Mesenchymal stem cell (in vitro differentiated cells and primary cell): ENCODE measurements at regions not wholly inside any gene's neighbourhood (a gene's known extent, or its start where the extent isn't known, plus 50 kb on each side); places are given as distances from the start of the nearest gene placed in this dataset.

Experiments used
- DNase-seq: peaks from one replicate; pipeline ENCODE4 v3.0.0-alpha.2; 2013
- H2AFZ ChIP-seq: one replicate; pipeline ENCODE4 v1.6.1; 2013; ENCODE audit warnings: low read depth, mild to moderate bottlenecking, control low read depth, inconsistent platforms, low read length, moderate library complexity
- H2AK5ac ChIP-seq: 2 replicates; pipeline ENCODE4 v1.6.1; 2013; ENCODE audit warnings: low read length, moderate library complexity, mild to moderate bottlenecking, inconsistent platforms; ENCODE audit not compliant: severe bottlenecking
- H2BK120ac ChIP-seq: one replicate; pipeline ENCODE4 v1.6.1; 2013; ENCODE audit warnings: low read depth, mild to moderate bottlenecking, inconsistent platforms, low read length, moderate library complexity
- H2BK12ac ChIP-seq, 2 experiments: one replicate each; pipeline ENCODE4 v1.6.1; 2013; ENCODE audit warnings: inconsistent platforms in 2 of 2, low read length in 2 of 2, mild to moderate bottlenecking in 2 of 2, moderate library complexity in 2 of 2, control low read depth in 1 of 2
- H2BK15ac ChIP-seq: one replicate; pipeline ENCODE4 v1.6.1; 2013; ENCODE audit warnings: mild to moderate bottlenecking, low read depth, inconsistent platforms; ENCODE audit not compliant: poor library complexity, severe bottlenecking
- H2BK5ac ChIP-seq: 2 replicates; pipeline ENCODE4 v1.6.1; 2013; ENCODE audit warnings: low read depth, mild to moderate bottlenecking, low read length, control low read depth, inconsistent platforms; ENCODE audit not compliant: poor library complexity, severe bottlenecking
- H3K14ac ChIP-seq, 2 experiments: one replicate each; pipeline ENCODE4 v1.6.1; 2013; ENCODE audit warnings: inconsistent platforms in 2 of 2, low read length in 2 of 2, control low read depth in 1 of 2, mild to moderate bottlenecking in 1 of 2, moderate library complexity in 1 of 2
- H3K18ac ChIP-seq, 2 experiments: one replicate each; pipeline ENCODE4 v1.6.1; 2013; ENCODE audit warnings: inconsistent platforms in 2 of 2, low read length in 2 of 2, control low read depth in 1 of 2, low read depth in 1 of 2, mild to moderate bottlenecking in 1 of 2
- H3K23ac ChIP-seq, 2 experiments: one replicate each; pipeline ENCODE4 v1.6.1; 2013; ENCODE audit warnings: inconsistent platforms in 2 of 2, low read length in 2 of 2, mild to moderate bottlenecking in 2 of 2, moderate library complexity in 2 of 2, control low read depth in 1 of 2
- H3K27ac ChIP-seq: 2 replicates; pipeline ENCODE4 v1.5.1; 2013; ENCODE audit warnings: mild to moderate bottlenecking, moderate library complexity, low read length, control low read depth, inconsistent platforms; ENCODE audit not compliant: poor library complexity, severe bottlenecking
- H3K27me3 ChIP-seq, 2 experiments: 2 replicates each; pipeline versions ENCODE4 v1.6.1 to v1.7.0; 2013; ENCODE audit warnings: low read length in 2 of 2, mild to moderate bottlenecking in 2 of 2, moderate library complexity in 2 of 2, control low read depth in 1 of 2, inconsistent platforms in 1 of 2; ENCODE audit not compliant: control insufficient read depth in 1 of 2, insufficient read depth in 1 of 2
- H3K36me3 ChIP-seq, 2 experiments: 2 replicates each; pipeline versions ENCODE4 v1.6.1 to v1.7.0; 2013; ENCODE audit warnings: low read length in 2 of 2, control low read depth in 1 of 2, inconsistent platforms in 1 of 2, low read depth in 1 of 2, mild to moderate bottlenecking in 1 of 2; ENCODE audit not compliant: insufficient read depth in 2 of 2, control insufficient read depth in 1 of 2
- H3K4ac ChIP-seq, 2 experiments: one replicate each; pipeline ENCODE4 v1.6.1; 2013; ENCODE audit warnings: inconsistent platforms in 2 of 2, low read length in 2 of 2, mild to moderate bottlenecking in 2 of 2, moderate library complexity in 2 of 2, control low read depth in 1 of 2, low read depth in 1 of 2
- H3K4me1 ChIP-seq: 2 replicates; pipeline ENCODE4 v1.6.1; 2013; ENCODE audit warnings: low read depth, low read length, control low read depth; ENCODE audit not compliant: control insufficient read depth, insufficient read depth
- H3K4me2 ChIP-seq: 2 replicates; pipeline ENCODE4 v1.6.1; 2013; ENCODE audit warnings: low read length, mild to moderate bottlenecking, inconsistent platforms; ENCODE audit not compliant: poor library complexity, severe bottlenecking
- H3K4me3 ChIP-seq, 2 experiments: 2 replicates each; pipeline versions ENCODE4 v1.5.1 to v1.7.0; 2013; ENCODE audit warnings: low read length in 2 of 2, mild to moderate bottlenecking in 2 of 2, control low read depth in 1 of 2, low read depth in 1 of 2; ENCODE audit not compliant: insufficient read depth in 1 of 2
- H3K79me1 ChIP-seq: replicated peaks from 2 replicates; pipeline ENCODE4 v1.6.1; 2013; ENCODE audit warnings: mild to moderate bottlenecking, control low read depth, low read length, inconsistent platforms; ENCODE audit not compliant: poor library complexity, severe bottlenecking
- H3K9ac ChIP-seq: 2 replicates; pipeline ENCODE4 v1.7.0; 2013; ENCODE audit warnings: mild to moderate bottlenecking, low read length, moderate library complexity
- H3K9me3 ChIP-seq: 2 replicates; pipeline ENCODE4 v1.7.0; 2013; ENCODE audit warnings: mild to moderate bottlenecking, low read length; ENCODE audit not compliant: control insufficient read depth
- H4K8ac ChIP-seq: one replicate; pipeline ENCODE4 v1.6.1; 2013; ENCODE audit warnings: inconsistent platforms, mild to moderate bottlenecking, low read length, moderate library complexity
- H4K91ac ChIP-seq: one replicate; pipeline ENCODE4 v1.6.1; 2013; ENCODE audit warnings: mild to moderate bottlenecking, low read length, inconsistent platforms
- WGBS: methylation state at CpG from one replicate; pipeline ENCODE4 v1.1.7; 2013; ENCODE audit warnings: mixed read lengths; 5-methylcytosine and 5-hydroxymethylcytosine counted together

GRCh38 chr21:39046236-39046916 is 136.9 kb downstream of the PSMG1 start:
- WGBS = 95% methylated on average over 9 of the region's 9 CpGs
- Histone ChIP-seq H3K36me3 (no peaks in the 10 kb centered on the region), H3K4me3 (no peak overlapping the region), H3K4me1 (no peaks in the 10 kb centered on the region), H3K4me2 (no peak overlapping the region), H4K8ac (no peak overlapping the region), H3K9ac (no peak overlapping the region), H3K9me3 (no peaks in the 10 kb centered on the region), H3K18ac (no peak overlapping the region), H2BK120ac (no peak overlapping the region), H3K23ac (no peak overlapping the region), H3K27ac (no peak overlapping the region), H3K27me3 (no peaks in the 10 kb centered on the region), H2BK5ac (no peak overlapping the region), H3K79me1 (no peaks in the 10 kb centered on the region), H2BK15ac (peak overlapping the region; percentile 4), H2AFZ (no peak overlapping the region), H4K91ac (no peak overlapping the region), H2BK12ac (no peak overlapping the region), H3K4ac (no peak overlapping the region), H3K14ac (no peak overlapping the region), H2AK5ac (no peak overlapping the region)
- no peak for DNase-seq

- Histone ChIP-seq H3K4me1 (no peaks in the 10 kb centered on the region), H2AFZ (no peak overlapping the region), H3K27me3 (no peaks in the 10 kb centered on the region), H3K4me3 (no peak overlapping the region), H3K23ac (no peak overlapping the region), H2AK5ac (no peak overlapping the region), H4K8ac (no peak overlapping the region), H3K36me3 (no peaks in the 10 kb centered on the region), H2BK5ac (no peak overlapping the region), H3K79me1 (no peaks in the 10 kb centered on the region), H3K4me2 (no peak overlapping the region), H3K4ac (no peak overlapping the region), H2BK15ac (no peak overlapping the region), H3K27ac (no peak overlapping the region), H3K14ac (no peak overlapping the region), H3K18ac (no peak overlapping the region), H4K91ac (peak overlapping the region; percentile 25), H2BK120ac (no peak overlapping the region), H3K9ac (no peak overlapping the region), H2BK12ac (peak overlapping the region in 1 of 2 experiments; percentile 66), H3K9me3 (no peaks in the 10 kb centered on the region)
- DNase-seq = no peak
- 100% methylated on average over 2 of the region's 4 CpGs for WGBS
These were observed 141.4 kb downstream of the PSMG1 start for GRCh38 chr21:39041816-39042215.

GRCh38 chr21:39040494-39041110 is 142.6 kb downstream of the PSMG1 start:
- Histone ChIP-seq H2AK5ac (no peak overlapping the region), H4K91ac (no peak overlapping the region), H3K4me2 (no peak overlapping the region), H2BK120ac (no peak overlapping the region), H2BK15ac (peak overlapping the region; percentile 18), H2BK5ac (no peak overlapping the region), H3K27ac (no peak overlapping the region), H3K36me3 (no peaks in the 10 kb centered on the region), H3K9ac (no peak overlapping the region), H3K4me1 (no peaks in the 10 kb centered on the region), H4K8ac (peak overlapping the region; percentile 88), H3K27me3 (no peaks in the 10 kb centered on the region), H3K14ac (no peak overlapping the region), H3K9me3 (no peaks in the 10 kb centered on the region), H2AFZ (no peak overlapping the region), H3K4me3 (no peak overlapping the region), H2BK12ac (peak overlapping the region; percentile 38 to 64), H3K18ac (peak overlapping the region in 1 of 2 experiments; percentile 58), H3K4ac (no peak overlapping the region), H3K79me1 (no peaks in the 10 kb centered on the region), H3K23ac (no peak overlapping the region)
- 72% methylated on average over 5 of the region's 5 CpGs for WGBS
- DNase-seq = no peak

- no peak overlapping the region for H2AK5ac ChIP-seq
- no peak overlapping the region for H3K18ac ChIP-seq
- no peak overlapping the region for H2BK15ac ChIP-seq
- H3K14ac ChIP-seq = no peak overlapping the region
- no peak overlapping the region for H3K4me2 ChIP-seq
- no peaks in the 10 kb centered on the region for H3K4me1 ChIP-seq
- no peak overlapping the region for H3K27ac ChIP-seq
- H3K27me3 ChIP-seq = no peaks in the 10 kb centered on the region
- peak overlapping the region; percentile 5 for H4K8ac ChIP-seq
- H2BK120ac ChIP-seq = no peak overlapping the region
- H2BK12ac ChIP-seq = peak overlapping the region in 1 of 2 experiments; percentile 31
- no peak overlapping the region for H3K4me3 ChIP-seq
- peak overlapping the region; percentile 54 for H4K91ac ChIP-seq
- H3K79me1 ChIP-seq = no peaks in the 10 kb centered on the region
- 72% methylated on average over 11 of the region's 11 CpGs for WGBS
- no peak overlapping the region for H3K23ac ChIP-seq
- H2BK5ac ChIP-seq = no peak overlapping the region
- H3K9ac ChIP-seq = no peak overlapping the region
- H3K4ac ChIP-seq = no peak overlapping the region
- no peaks in the 10 kb centered on the region for H3K36me3 ChIP-seq
- H3K9me3 ChIP-seq = no peaks in the 10 kb centered on the region
- DNase-seq = peak; percentile 24
- no peak overlapping the region for H2AFZ ChIP-seq
These were observed 145.3 kb downstream of the PSMG1 start for GRCh38 chr21:39037807-39038405.
